Neuronal stem cell (in vitro differentiated cells): ENCODE measurements at regions not wholly inside any gene's neighbourhood (a gene's known extent, or its start where the extent isn't known, plus 50 kb on each side); places are given as distances from the start of the nearest gene placed in this dataset.

Experiments used
- DNase-seq: peaks from one replicate; pipeline ENCODE4 v3.0.0-alpha.2; 2013; ENCODE audit warnings: low spot score
- H2AFZ ChIP-seq: one replicate; pipeline ENCODE4 v1.6.1; 2013; ENCODE audit warnings: mild to moderate bottlenecking, low read length, inconsistent platforms
- H2AK5ac ChIP-seq: 2 replicates; pipeline ENCODE4 v1.6.1; 2013; ENCODE audit warnings: low read depth, mild to moderate bottlenecking, inconsistent platforms, low read length, moderate library complexity, mixed read lengths
- H2BK120ac ChIP-seq: 2 replicates; pipeline ENCODE4 v1.6.1; 2013; ENCODE audit warnings: low read depth, mild to moderate bottlenecking, inconsistent platforms, low read length, moderate library complexity, mixed read lengths
- H2BK12ac ChIP-seq: one replicate; pipeline ENCODE4 v1.6.1; 2013; ENCODE audit warnings: low read length, inconsistent platforms
- H2BK15ac ChIP-seq: 2 replicates; pipeline ENCODE4 v1.6.1; 2013; ENCODE audit warnings: mild to moderate bottlenecking, low read length, inconsistent platforms, mixed read lengths
- H2BK5ac ChIP-seq: one replicate; pipeline ENCODE4 v1.6.1; 2013; ENCODE audit warnings: inconsistent platforms, mild to moderate bottlenecking, low read length, moderate library complexity
- H3K14ac ChIP-seq: one replicate; pipeline ENCODE4 v1.6.1; 2013; ENCODE audit warnings: low read length, inconsistent platforms
- H3K18ac ChIP-seq: 2 replicates; pipeline ENCODE4 v1.6.1; 2013; ENCODE audit warnings: low read length, inconsistent platforms
- H3K23ac ChIP-seq: 2 replicates; pipeline ENCODE4 v1.6.1; 2013; ENCODE audit warnings: low read depth, mild to moderate bottlenecking, mixed read lengths, low read length, inconsistent platforms; ENCODE audit not compliant: poor library complexity
- H3K27ac ChIP-seq: replicated peaks from 3 replicates; pipeline ENCODE4 v1.5.1; 2013; ENCODE audit warnings: low read length, inconsistent platforms
- H3K27me3 ChIP-seq, 3 experiments: 2 replicates each; pipeline ENCODE4 v1.6.1; 2013; ENCODE audit warnings: low read length in 3 of 3, mild to moderate bottlenecking in 2 of 3, inconsistent platforms in 1 of 3, low read depth in 1 of 3, mixed read lengths in 1 of 3, moderate library complexity in 1 of 3; ENCODE audit not compliant: control insufficient read depth in 3 of 3, insufficient read depth in 3 of 3
- H3K36me3 ChIP-seq, 2 donors: replicated peaks in 1 of 2; 2 replicates each; pipeline ENCODE4 v1.6.1; 2013; ENCODE audit warnings: low read length in 2 of 2; ENCODE audit not compliant: control insufficient read depth in 2 of 2, insufficient read depth in 2 of 2
- H3K4ac ChIP-seq: 2 replicates; pipeline ENCODE4 v1.6.1; 2013; ENCODE audit warnings: inconsistent platforms, mild to moderate bottlenecking, low read length, moderate library complexity
- H3K4me1 ChIP-seq, 2 donors: 1 replicate in 1 of 2; 2 replicates in 1 of 2; pipeline ENCODE4 v1.6.1; 2013; ENCODE audit warnings: low read length in 2 of 2, low read depth in 1 of 2; ENCODE audit not compliant: control insufficient read depth in 2 of 2, insufficient read depth in 1 of 2
- H3K4me2 ChIP-seq: one replicate; pipeline ENCODE4 v1.6.1; 2013; ENCODE audit warnings: mild to moderate bottlenecking, low read length, inconsistent platforms; ENCODE audit not compliant: insufficient read depth, poor library complexity, severe bottlenecking
- H3K4me3 ChIP-seq, 2 donors: 2 replicates each; pipeline ENCODE4 v1.5.1; 2013; ENCODE audit warnings: low read length in 2 of 2, mild to moderate bottlenecking in 2 of 2, inconsistent platforms in 1 of 2, moderate library complexity in 1 of 2
- H3K79me1 ChIP-seq: one replicate; pipeline ENCODE4 v1.6.1; 2013; ENCODE audit warnings: low read depth, mild to moderate bottlenecking, inconsistent platforms, low read length, moderate library complexity
- H3K9ac ChIP-seq: one replicate; pipeline ENCODE4 v1.6.1; 2013; ENCODE audit warnings: mild to moderate bottlenecking, low read depth, low read length, inconsistent platforms; ENCODE audit not compliant: poor library complexity
- H3K9me3 ChIP-seq, 2 donors: replicated peaks in 1 of 2; 2 replicates each; pipeline versions ENCODE3 to v1.6.1; 2013; ENCODE audit warnings: low read length in 2 of 2, mild to moderate bottlenecking in 2 of 2, inconsistent platforms in 1 of 2, low read depth in 1 of 2, mixed read lengths in 1 of 2, moderate library complexity in 1 of 2; ENCODE audit not compliant: control insufficient read depth in 2 of 2, insufficient read depth in 1 of 2
- H4K8ac ChIP-seq: one replicate; pipeline ENCODE4 v1.6.1; 2013; ENCODE audit warnings: low read depth, mild to moderate bottlenecking, inconsistent platforms, low read length, moderate library complexity
- H4K91ac ChIP-seq: one replicate; pipeline ENCODE4 v1.6.1; 2013; ENCODE audit warnings: low read length, low read depth, mild to moderate bottlenecking, inconsistent platforms; ENCODE audit not compliant: poor library complexity
- WGBS, 2 donors: extraction: QIAGEN DNeasy Blood & Tissue Kit; methylation state at CpG; one replicate each; pipeline ENCODE4 v1.1.7; 2013; ENCODE audit warnings: missing lambda C conversion rate in 2 of 2, mixed read lengths in 1 of 2; ENCODE audit not compliant: insufficient read length in 2 of 2, insufficient replicate concordance in 1 of 2; ENCODE audit errors: extremely low coverage in 2 of 2; 5-methylcytosine and 5-hydroxymethylcytosine counted together

GRCh38 chr18:33871363-33872025 lies 293.5 kb downstream of the ASXL3 start:
- H3K27me3 ChIP-seq, result no peaks in the 10 kb centered on the region
- no peak overlapping the region for H3K4me2 ChIP-seq
- no peaks in the 10 kb centered on the region for H3K79me1 ChIP-seq
- H3K27ac ChIP-seq, result no peak overlapping the region
- no peak overlapping the region for H2BK15ac ChIP-seq
- no peaks in the 10 kb centered on the region for H3K9me3 ChIP-seq
- no peak overlapping the region for H3K23ac ChIP-seq
- DNase-seq, result no peak
- no peak overlapping the region for H2AFZ ChIP-seq
- no peaks in the 10 kb centered on the region for H3K36me3 ChIP-seq
- WGBS, 2 donors, result no CpG with 5 or more reads among the region's 2 CpGs
- no peak overlapping the region for H2BK12ac ChIP-seq
- no peak overlapping the region for H4K91ac ChIP-seq
- no peak overlapping the region for H3K4ac ChIP-seq
- no peak overlapping the region for H2BK5ac ChIP-seq
- H3K18ac ChIP-seq, result no peak overlapping the region
- peaks cover 0 to 3% of the 10 kb centered on the region in 2 donors for H3K4me1 ChIP-seq
- no peak overlapping the region for H3K9ac ChIP-seq
- H3K4me3 ChIP-seq, result no peak overlapping the region
- H2AK5ac ChIP-seq, result no peak overlapping the region
- H2BK120ac ChIP-seq, result no peak overlapping the region
- H3K14ac ChIP-seq, result no peak overlapping the region
- no peak overlapping the region for H4K8ac ChIP-seq

- Histone ChIP-seq H2AFZ (no peak overlapping the region), H2BK15ac (no peak overlapping the region), H3K27me3 (no peaks in the 10 kb centered on the region), H2BK120ac (no peak overlapping the region), H3K79me1 (no peaks in the 10 kb centered on the region), H3K4me2 (no peak overlapping the region), H4K8ac (no peak overlapping the region), H2BK5ac (no peak overlapping the region), H3K4me1 (peaks cover 0 to 3% of the 10 kb centered on the region in 2 donors), H3K9me3 (no peaks in the 10 kb centered on the region), H2BK12ac (no peak overlapping the region), H3K23ac (no peak overlapping the region), H3K14ac (no peak overlapping the region), H4K91ac (no peak overlapping the region), H3K18ac (no peak overlapping the region), H2AK5ac (no peak overlapping the region), H3K4me3 (no peak overlapping the region), H3K9ac (no peak overlapping the region), H3K36me3 (no peaks in the 10 kb centered on the region), H3K4ac (no peak overlapping the region), H3K27ac (no peak overlapping the region)
- no peak for DNase-seq
Observed at GRCh38 chr18:33870059-33870458, 292.0 kb downstream of the ASXL3 start.

- Histone ChIP-seq H3K79me1 (no peaks in the 10 kb centered on the region), H2AK5ac (no peak overlapping the region), H3K27ac (no peak overlapping the region), H2BK12ac (no peak overlapping the region), H3K9me3 (peaks cover 9 to 11% of the 10 kb centered on the region in 2 donors), H3K9ac (no peak overlapping the region), H3K4me3 (no peak overlapping the region), H3K4me2 (no peak overlapping the region), H2BK5ac (no peak overlapping the region), H3K18ac (no peak overlapping the region), H2BK15ac (no peak overlapping the region), H2AFZ (no peak overlapping the region), H4K91ac (no peak overlapping the region), H3K23ac (no peak overlapping the region), H4K8ac (no peak overlapping the region), H3K4me1 (no peaks in the 10 kb centered on the region), H3K4ac (no peak overlapping the region), H2BK120ac (no peak overlapping the region), H3K14ac (no peak overlapping the region), H3K27me3 (no peaks in the 10 kb centered on the region), H3K36me3 (no peaks in the 10 kb centered on the region)
- no CpG with 5 or more reads among the region's 1 CpG for WGBS, 2 donors
- no peak for DNase-seq
Observed at GRCh38 chr18:33866386-33866785, 288.4 kb downstream of the ASXL3 start.

- Histone ChIP-seq H2AFZ (no peak overlapping the region), H2BK5ac (no peak overlapping the region), H2BK12ac (no peak overlapping the region), H3K4me1 (no peaks in the 10 kb centered on the region), H3K9me3 (peaks cover 9 to 11% of the 10 kb centered on the region in 2 donors), H4K91ac (no peak overlapping the region), H3K79me1 (no peaks in the 10 kb centered on the region), H2BK120ac (no peak overlapping the region), H3K14ac (no peak overlapping the region), H3K36me3 (no peaks in the 10 kb centered on the region), H3K27ac (no peak overlapping the region), H2BK15ac (no peak overlapping the region), H3K9ac (no peak overlapping the region), H3K23ac (no peak overlapping the region), H4K8ac (no peak overlapping the region), H3K4ac (no peak overlapping the region), H3K4me2 (no peak overlapping the region), H3K4me3 (no peak overlapping the region), H3K18ac (no peak overlapping the region), H2AK5ac (no peak overlapping the region), H3K27me3 (no peaks in the 10 kb centered on the region)
- no peak for DNase-seq
- WGBS, 2 donors, result no CpG with 5 or more reads among the region's 1 CpG
Observed at GRCh38 chr18:33863912-33864311, 285.9 kb downstream of the ASXL3 start.
